Vagina (tissue), 2 donors: ENCODE measurements at regions not wholly inside any gene's neighbourhood (a gene's known extent, or its start where the extent isn't known, plus 50 kb on each side); places are given as distances from the start of the nearest gene placed in this dataset.

Experiments
- DNase-seq, 2 donors: peaks; one replicate each; pipeline ENCODE4 v3.0.0-alpha.2; 2017; ENCODE audit errors: extremely low spot score in 2 of 2
- H3K27ac ChIP-seq: fragments of 200-600 bp; sonication (generic); one replicate; pipeline ENCODE4 v1.5.1; 2019
- H3K27me3 ChIP-seq: fragments of 200-600 bp; sonication (generic); one replicate; pipeline ENCODE4 v1.5.1; 2019
- H3K36me3 ChIP-seq, 2 donors: fragments of 200-600 bp; sonication (generic); one replicate each; pipeline ENCODE4 v1.5.1; 2017 to 2019
- H3K4me1 ChIP-seq: fragments of 200-600 bp; sonication (generic); one replicate; pipeline ENCODE4 v1.5.1; 2019
- H3K4me3 ChIP-seq, 2 donors: fragments of 200-600 bp; sonication (generic); 1 replicate in 1 of 2; 2 replicates in 1 of 2; pipeline ENCODE4 v1.5.1; 2016 to 2019
- H3K9me3 ChIP-seq: fragments of 200-600 bp; sonication (generic); one replicate; pipeline ENCODE4 v1.5.1; 2019
- CTCF ChIP-seq, 3 experiments: fragments of 450-650 bp in 2 of 3; fragments of 200-600 bp in 1 of 3; sonication (generic) in 1 of 3; IDR thresholded peaks; one replicate each; pipeline ENCODE4 v1.5.1; 2017 to 2019; ENCODE audit warnings: antibody characterized with exemption in 3 of 3, mild to moderate bottlenecking in 2 of 3, moderate library complexity in 2 of 3
- POLR2A ChIP-seq, 2 donors: fragments of 450-650 bp; IDR thresholded peaks; one replicate each; pipeline ENCODE4 v1.6.1; 2017; ENCODE audit warnings: antibody characterized with exemption in 2 of 2, mild to moderate bottlenecking in 2 of 2, moderate library complexity in 2 of 2
- POLR2AphosphoS5 ChIP-seq, 2 donors: sonication (generic); formaldehyde crosslinking; IDR thresholded peaks; one replicate each; pipeline ENCODE4 v1.9.0; 2017; ENCODE audit warnings: antibody characterized with exemption in 2 of 2, mild to moderate bottlenecking in 2 of 2, low read depth in 1 of 2; ENCODE audit not compliant: insufficient read depth in 1 of 2
- intact Hi-C: fragments of 100-400 bp; cut with DNase I; formaldehyde crosslinking; loops from one replicate; pipeline ENCODE4 v1.15.1; 2023

- DNase-seq: no peak
- no peaks in the 10 kb centered on the region for H3K27me3 ChIP-seq
- intact Hi-C loops: no loop called here
Observed at GRCh38 chr18:38900031-38900430, 1334.4 kb upstream of the CELF4 start.

GRCh38 chr18:38899252-38899651, 1333.7 kb upstream of the CELF4 start:
- H3K9me3 ChIP-seq: no peaks in the 10 kb centered on the region
- H3K27me3 ChIP-seq: no peaks in the 10 kb centered on the region
- TF ChIP-seq POLR2A (IDR thresholded peaks at IDR 0.05) (no peak), POLR2AphosphoS5 (IDR thresholded peaks at IDR 0.05; ENCODE audit: insufficient read depth in 1 of 2, low read depth in 1 of 2) (no peak), CTCF (IDR thresholded peaks at IDR 0.05) (no peak)
- no peaks in the 10 kb centered on the region for H3K4me1 ChIP-seq
- H3K36me3 ChIP-seq: no peaks in the 10 kb centered on the region
- no peak overlapping the region for H3K27ac ChIP-seq
- no peak for DNase-seq
- intact Hi-C loops: no loop called here
- H3K4me3 ChIP-seq: no peak overlapping the region

More at GRCh38 chr18:38900031-38900430, 1334.4 kb upstream of the CELF4 start:
- Histone ChIP-seq H3K4me3 (no peak overlapping the region), H3K27ac (no peak overlapping the region), H3K36me3 (no peaks in the 10 kb centered on the region), H3K9me3 (no peaks in the 10 kb centered on the region), H3K4me1 (no peaks in the 10 kb centered on the region)
- TF ChIP-seq POLR2AphosphoS5 (IDR thresholded peaks at IDR 0.05; ENCODE audit: insufficient read depth in 1 of 2, low read depth in 1 of 2) (no peak), CTCF (IDR thresholded peaks at IDR 0.05) (no peak), POLR2A (IDR thresholded peaks at IDR 0.05) (no peak)

GRCh38 chr18:38898167-38898566, 1332.6 kb upstream of the CELF4 start:
- H3K27me3 ChIP-seq: no peaks in the 10 kb centered on the region
- intact Hi-C loops: no loop called here
- H3K4me1 ChIP-seq: no peaks in the 10 kb centered on the region
- H3K9me3 ChIP-seq: no peaks in the 10 kb centered on the region
- H3K4me3 ChIP-seq: no peak overlapping the region
- H3K27ac ChIP-seq: no peak overlapping the region
- no peaks in the 10 kb centered on the region for H3K36me3 ChIP-seq
- no peak for DNase-seq
- no peak for TF ChIP-seq POLR2A (IDR thresholded peaks at IDR 0.05)
- TF ChIP-seq CTCF (IDR thresholded peaks at IDR 0.05): no peak
- TF ChIP-seq POLR2AphosphoS5 (IDR thresholded peaks at IDR 0.05; ENCODE audit: insufficient read depth in 1 of 2, low read depth in 1 of 2): no peak

GRCh38 chr18:38895560-38895959, 1330.0 kb upstream of the CELF4 start:
- no peaks in the 10 kb centered on the region for H3K4me1 ChIP-seq
- H3K9me3 ChIP-seq: no peaks in the 10 kb centered on the region
- no peak overlapping the region for H3K4me3 ChIP-seq
- no peak for DNase-seq
- intact Hi-C loops: no loop called here
- no peaks in the 10 kb centered on the region for H3K36me3 ChIP-seq
- H3K27me3 ChIP-seq: no peaks in the 10 kb centered on the region
- TF ChIP-seq POLR2AphosphoS5 (IDR thresholded peaks at IDR 0.05; ENCODE audit: insufficient read depth in 1 of 2, low read depth in 1 of 2): no peak
- no peak for TF ChIP-seq POLR2A (IDR thresholded peaks at IDR 0.05)
- TF ChIP-seq CTCF (IDR thresholded peaks at IDR 0.05): no peak
- H3K27ac ChIP-seq: no peak overlapping the region

GRCh38 chr18:38887671-38888020, 1322.0 kb upstream of the CELF4 start:
- Histone ChIP-seq H3K9me3 (no peaks in the 10 kb centered on the region), H3K27me3 (no peaks in the 10 kb centered on the region), H3K4me1 (no peaks in the 10 kb centered on the region), H3K27ac (no peak overlapping the region), H3K4me3 (no peak overlapping the region), H3K36me3 (no peaks in the 10 kb centered on the region)
- intact Hi-C loops: no loop called here
- TF ChIP-seq POLR2AphosphoS5 (IDR thresholded peaks at IDR 0.05; ENCODE audit: insufficient read depth in 1 of 2, low read depth in 1 of 2): no peak
- no peak for TF ChIP-seq POLR2A (IDR thresholded peaks at IDR 0.05)
- no peak for TF ChIP-seq CTCF (IDR thresholded peaks at IDR 0.05)
- DNase-seq: no peak
